NAMALWA (cell line): ENCODE measurements at regions not wholly inside any gene's neighbourhood (a gene's known extent, or its start where the extent isn't known, plus 50 kb on each side); places are given as distances from the start of the nearest gene placed in this dataset.

Experiments
- DNase-seq: peaks from one replicate; pipeline ENCODE4 v3.0.0-alpha.2; 2015; ENCODE audit warnings: low spot score

GRCh38 chr17:54712798-54713197 is 187.9 kb upstream of the TOM1L1 start:
- peak; percentile 34 for DNase-seq

GRCh38 chr17:54718286-54718685 is 182.4 kb upstream of the TOM1L1 start:
- DNase-seq = no peak

GRCh38 chr17:54727624-54728023 is 173.0 kb upstream of the TOM1L1 start:
- DNase-seq = no peak

- DNase-seq = peak; percentile 2
These were observed 164.1 kb upstream of the TOM1L1 start for GRCh38 chr17:54736573-54736972.

- no peak for DNase-seq
These were observed 162.2 kb upstream of the TOM1L1 start for GRCh38 chr17:54738496-54738895.

- DNase-seq = no peak
These were observed 155.9 kb upstream of the TOM1L1 start for GRCh38 chr17:54744750-54745149.

GRCh38 chr17:54745239-54745638 is 155.4 kb upstream of the TOM1L1 start:
- no peak for DNase-seq

GRCh38 chr17:54745862-54746261 is 154.8 kb upstream of the TOM1L1 start:
- DNase-seq = no peak

GRCh38 chr17:54749157-54749556 is 151.5 kb upstream of the TOM1L1 start:
- DNase-seq = no peak

GRCh38 chr17:54754560-54754959 is 146.1 kb upstream of the TOM1L1 start:
- peak; percentile 53 for DNase-seq

GRCh38 chr17:54760836-54761235 is 139.8 kb upstream of the TOM1L1 start:
- DNase-seq = no peak

GRCh38 chr17:54770836-54771235 is 129.8 kb upstream of the TOM1L1 start:
- DNase-seq = no peak

- DNase-seq = no peak
These were observed 129.2 kb upstream of the TOM1L1 start for GRCh38 chr17:54771409-54771915.

GRCh38 chr17:54780238-54780637 is 120.4 kb upstream of the TOM1L1 start:
- DNase-seq = no peak

- DNase-seq = no peak
These were observed 119.3 kb upstream of the TOM1L1 start for GRCh38 chr17:54781389-54781788.

- DNase-seq = no peak
These were observed 116.3 kb upstream of the TOM1L1 start for GRCh38 chr17:54784305-54784704.

GRCh38 chr17:54785643-54786268 is 114.9 kb upstream of the TOM1L1 start:
- no peak for DNase-seq

- DNase-seq = no peak
These were observed 111.4 kb upstream of the TOM1L1 start for GRCh38 chr17:54789101-54789880.

GRCh38 chr17:54793271-54793670 is 107.4 kb upstream of the TOM1L1 start:
- DNase-seq = no peak

GRCh38 chr17:54795046-54795445 is 105.6 kb upstream of the TOM1L1 start:
- DNase-seq = no peak

GRCh38 chr17:54807331-54807730 is 93.3 kb upstream of the TOM1L1 start:
- no peak for DNase-seq

- DNase-seq = no peak
These were observed 86.8 kb upstream of the TOM1L1 start for GRCh38 chr17:54813896-54814295.

- DNase-seq = no peak
These were observed 86.3 kb upstream of the TOM1L1 start for GRCh38 chr17:54814371-54814770.

- DNase-seq = no peak
These were observed 66.6 kb upstream of the TOM1L1 start for GRCh38 chr17:54834086-54834485.
